ENCODE measurements at regions not wholly inside any gene's neighbourhood (a gene's known extent, or its start where the extent isn't known, plus 50 kb on each side); places are given as distances from the start of the nearest gene placed in this dataset.

GRCh38 chr2:88350331-88351248, 101.9 kb downstream of the FOXI3 start:
- Mint-ChIP-seq H3K4me3 (ENCODE audit: unreplicated experiment) (peak overlapping the region; percentile 71), H3K4me1 (ENCODE audit: unreplicated experiment) (peaks cover 5% of the 10 kb centered on the region), H3K27me3 (ENCODE audit: unreplicated experiment) (peaks cover 3% of the 10 kb centered on the region), H3K27ac (ENCODE audit: unreplicated experiment) (no peak overlapping the region), H3K9me3 (ENCODE audit: unreplicated experiment) (no peaks in the 10 kb centered on the region), H3K36me3 (ENCODE audit: low read depth, unreplicated experiment) (peaks cover 4% of the 10 kb centered on the region)
- peak; percentile 95 for TF ChIP-seq CTCF (IDR thresholded peaks at IDR 0.05; ENCODE audit: unreplicated experiment)
- DNase-seq (ENCODE audit: low spot score), result peak; percentile 88

- Mint-ChIP-seq H3K4me3 (ENCODE audit: unreplicated experiment) (no peak overlapping the region), H3K9me3 (ENCODE audit: unreplicated experiment) (peaks cover 1% of the 10 kb centered on the region), H3K4me1 (ENCODE audit: unreplicated experiment) (peaks cover 7% of the 10 kb centered on the region), H3K27me3 (ENCODE audit: unreplicated experiment) (peaks cover 3% of the 10 kb centered on the region), H3K36me3 (ENCODE audit: low read depth, unreplicated experiment) (peaks cover 4% of the 10 kb centered on the region), H3K27ac (ENCODE audit: unreplicated experiment) (no peak overlapping the region)
- no peak for TF ChIP-seq CTCF (IDR thresholded peaks at IDR 0.05; ENCODE audit: unreplicated experiment)
- DNase-seq (ENCODE audit: low spot score), result no peak
These were observed 106.7 kb downstream of the FOXI3 start for GRCh38 chr2:88345842-88346241.

- peaks cover 5% of the 10 kb centered on the region for H3K9me3 Mint-ChIP-seq (ENCODE audit: unreplicated experiment)
- no peak overlapping the region for H3K27ac Mint-ChIP-seq (ENCODE audit: unreplicated experiment)
- no peak for DNase-seq (ENCODE audit: low spot score)
- no peak overlapping the region for H3K4me3 Mint-ChIP-seq (ENCODE audit: unreplicated experiment)
- peaks cover 7% of the 10 kb centered on the region for H3K4me1 Mint-ChIP-seq (ENCODE audit: unreplicated experiment)
- TF ChIP-seq CTCF (IDR thresholded peaks at IDR 0.05; ENCODE audit: unreplicated experiment), result no peak
- peaks cover 1% of the 10 kb centered on the region for H3K27me3 Mint-ChIP-seq (ENCODE audit: unreplicated experiment)
- H3K36me3 Mint-ChIP-seq (ENCODE audit: low read depth, unreplicated experiment), result no peaks in the 10 kb centered on the region
These were observed 109.7 kb downstream of the FOXI3 start for GRCh38 chr2:88342749-88343148.

- DNase-seq (ENCODE audit: low spot score), result no peak
- no peak for TF ChIP-seq CTCF (IDR thresholded peaks at IDR 0.05; ENCODE audit: unreplicated experiment)
- Mint-ChIP-seq H3K27me3 (ENCODE audit: unreplicated experiment) (peaks cover 7% of the 10 kb centered on the region), H3K36me3 (ENCODE audit: low read depth, unreplicated experiment) (no peaks in the 10 kb centered on the region), H3K4me3 (ENCODE audit: unreplicated experiment) (no peak overlapping the region), H3K4me1 (ENCODE audit: unreplicated experiment) (no peaks in the 10 kb centered on the region), H3K27ac (ENCODE audit: unreplicated experiment) (no peak overlapping the region), H3K9me3 (ENCODE audit: unreplicated experiment) (no peaks in the 10 kb centered on the region)
These were observed 118.1 kb downstream of the FOXI3 start for GRCh38 chr2:88334418-88334817.

GRCh38 chr2:88331239-88331638, 121.3 kb downstream of the FOXI3 start:
- H3K9me3 Mint-ChIP-seq (ENCODE audit: unreplicated experiment), result no peaks in the 10 kb centered on the region
- no peak for TF ChIP-seq CTCF (IDR thresholded peaks at IDR 0.05; ENCODE audit: unreplicated experiment)
- no peak overlapping the region for H3K4me3 Mint-ChIP-seq (ENCODE audit: unreplicated experiment)
- H3K27me3 Mint-ChIP-seq (ENCODE audit: unreplicated experiment), result peaks cover 7% of the 10 kb centered on the region
- H3K36me3 Mint-ChIP-seq (ENCODE audit: low read depth, unreplicated experiment), result no peaks in the 10 kb centered on the region
- H3K27ac Mint-ChIP-seq (ENCODE audit: unreplicated experiment), result peak overlapping the region; percentile 37
- DNase-seq (ENCODE audit: low spot score), result no peak
- no peaks in the 10 kb centered on the region for H3K4me1 Mint-ChIP-seq (ENCODE audit: unreplicated experiment)
